ENCODE measurements at regions not wholly inside any gene's neighbourhood (a gene's known extent, or its start where the extent isn't known, plus 50 kb on each side); places are given as distances from the start of the nearest gene placed in this dataset.

DNA sequence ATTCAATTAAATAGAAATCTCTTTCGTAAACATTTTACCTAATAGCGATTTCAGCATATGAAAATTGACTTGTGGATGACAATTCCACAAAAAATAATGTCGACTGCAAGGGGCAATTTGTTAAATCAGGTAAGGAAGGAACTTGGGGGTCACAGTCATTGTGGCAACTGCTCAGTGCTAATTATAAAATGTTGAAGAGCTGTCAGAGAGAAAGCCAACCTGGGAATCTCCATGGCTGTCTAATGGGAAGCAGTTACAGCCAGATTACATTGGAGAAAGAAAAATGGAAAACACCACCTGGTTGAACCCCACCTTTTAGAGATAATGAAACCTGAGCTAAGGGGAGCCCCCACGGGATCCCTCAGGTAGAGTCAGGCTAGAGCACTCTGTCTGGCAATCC is 373.9 kb downstream of the FOXO1 start:
- TF ChIP-seq ZNF331 (CRISPR knock-in tag; IDR thresholded peaks at IDR 0.05; ENCODE audit: low read depth): no peak
- TF ChIP-seq CTCF (conservative IDR thresholded peaks at IDR 0.05; ENCODE audit: low read depth in 2 of 2): no peak
- no peak for TF ChIP-seq CREB1 (CRISPR knock-in tag; IDR thresholded peaks at IDR 0.05; ENCODE audit: low read depth)

Measured in GM23338 (cell line).